IMR-90 (cell line): ENCODE measurements at regions not wholly inside any gene's neighbourhood (a gene's known extent, or its start where the extent isn't known, plus 50 kb on each side); places are given as distances from the start of the nearest gene placed in this dataset.

Experiments
- CTCF ChIP-seq: conservative IDR thresholded peaks from 2 replicates; pipeline ENCODE4 v1.5.1; 2012; ENCODE audit warnings: mild to moderate bottlenecking, low read depth, low read length, improper control_type of control experiment
- ELK1 ChIP-seq: fragments of 150-350 bp; IDR thresholded peaks from 2 replicates; pipeline ENCODE4 v1.6.1; 2016; ENCODE audit warnings: low read depth, mild to moderate bottlenecking, low read length, moderate library complexity, borderline replicate concordance
- POLR2A ChIP-seq: IDR thresholded peaks from 2 replicates; pipeline ENCODE4 v1.6.1; 2012; ENCODE audit warnings: mild to moderate bottlenecking, low read depth, low read length

- TF ChIP-seq ELK1 (no peak), CTCF (no peak), POLR2A (no peak)
Observed at GRCh38 chr3:178472941-178473340, 63.3 kb upstream of the KCNMB2 start.
